H1 (cell line): ENCODE measurements at regions not wholly inside any gene's neighbourhood (a gene's known extent, or its start where the extent isn't known, plus 50 kb on each side); places are given as distances from the start of the nearest gene placed in this dataset.

Experiments
- CTCF ChIA-PET: fragments of 300-600 bp; sonication (Branson Sonifier 250); formaldehyde crosslinking; loops from one replicate; lab custom pipeline; 2021; ENCODE audit not compliant: partially characterized antibody; lab: Charles Lee
- POLR2A ChIA-PET: fragments of 300-600 bp; sonication (Branson Sonifier 250); formaldehyde crosslinking; loops from one replicate; lab custom pipeline; 2021; ENCODE audit warnings: inconsistent platforms; ENCODE audit not compliant: partially characterized antibody; lab: Charles Lee
- DNase-seq, 2 experiments: peaks; one replicate each; pipeline versions ENCODE4 v3.0.0 to v3.0.0-alpha.2; 2010 to 2022; ENCODE audit warnings: low spot score in 2 of 2, low read depth in 1 of 2, mixed read lengths in 1 of 2
- FAIRE-seq: peaks from 2 replicates; lab custom pipeline; 2011; peaks lifted over from hg19 to GRCh38; lab: Jason Lieb, UNC
- H2AFZ ChIP-seq: 2 replicates; pipeline ENCODE4 v1.8.1; 2012; ENCODE audit warnings: low read length, inconsistent platforms
- H2AK5ac ChIP-seq: 2 replicates; pipeline ENCODE4 v1.6.1; 2013; ENCODE audit warnings: low read depth, low read length
- H2BK120ac ChIP-seq: replicated peaks from 2 replicates; pipeline ENCODE3; 2013; ENCODE audit warnings: low read depth, low read length, inconsistent platforms
- H2BK12ac ChIP-seq: 2 replicates; pipeline ENCODE4 v1.6.1; 2013; ENCODE audit warnings: low read depth, low read length
- H2BK15ac ChIP-seq: 2 replicates; pipeline ENCODE4 v1.6.1; 2013; ENCODE audit warnings: low read length
- H2BK20ac ChIP-seq: 2 replicates; pipeline ENCODE4 v1.6.1; 2013; ENCODE audit warnings: low read length
- H2BK5ac ChIP-seq: 2 replicates; pipeline ENCODE4 v1.6.1; 2013; ENCODE audit warnings: low read depth, low read length
- H3K14ac ChIP-seq: 2 replicates; pipeline ENCODE4 v1.6.1; 2013; ENCODE audit warnings: inconsistent platforms; ENCODE audit not compliant: insufficient read length
- H3K18ac ChIP-seq: 2 replicates; pipeline ENCODE4 v1.6.1; 2013; ENCODE audit warnings: low read length; ENCODE audit errors: extremely low read depth
- H3K23ac ChIP-seq: 2 replicates; pipeline ENCODE4 v1.6.1; 2013; ENCODE audit warnings: inconsistent platforms; ENCODE audit not compliant: insufficient read length
- H3K23me2 ChIP-seq: 2 replicates; pipeline ENCODE4 v1.6.1; 2013; ENCODE audit warnings: low read depth, low read length
- H3K27ac ChIP-seq: 2 replicates; pipeline ENCODE4 v1.6.1; 2011; ENCODE audit warnings: low read depth, low read length, inconsistent platforms
- H3K27me3 ChIP-seq, 4 experiments: replicated peaks in 1 of 4; 1 replicate in 1 of 4; 2 replicates in 3 of 4; pipeline versions ENCODE4 v1.6.1 to v1.8.1; 2011 to 2013; ENCODE audit warnings: low read length in 3 of 4, mild to moderate bottlenecking in 3 of 4, inconsistent platforms in 2 of 4, mixed read lengths in 2 of 4, moderate library complexity in 1 of 4; ENCODE audit not compliant: control insufficient read depth in 3 of 4, insufficient read depth in 3 of 4; ENCODE audit errors: extremely low read depth in 1 of 4
- H3K36me3 ChIP-seq, 4 experiments: 2 replicates each; pipeline versions ENCODE4 v1.6.1 to v1.8.1; 2011 to 2013; ENCODE audit warnings: mild to moderate bottlenecking in 4 of 4, low read length in 3 of 4, moderate library complexity in 2 of 4, control low read depth in 1 of 4, inconsistent platforms in 1 of 4; ENCODE audit not compliant: insufficient read depth in 4 of 4, control insufficient read depth in 2 of 4
- H3K4ac ChIP-seq: replicated peaks from 2 replicates; pipeline ENCODE3; 2013; ENCODE audit warnings: low read length, low read depth, mixed read lengths, inconsistent platforms; ENCODE audit not compliant: insufficient read length
- H3K4me1 ChIP-seq, 4 experiments: replicated peaks in 1 of 4; 1 replicate in 1 of 4; 2 replicates in 3 of 4; pipeline versions ENCODE4 v1.6.1 to v1.8.1; 2011 to 2013; ENCODE audit warnings: low read length in 3 of 4, inconsistent platforms in 2 of 4, mixed read lengths in 1 of 4; ENCODE audit not compliant: insufficient read depth in 4 of 4, control insufficient read depth in 3 of 4
- H3K4me2 ChIP-seq, 2 experiments: 2 replicates each; pipeline versions ENCODE4 v1.6.1 to v1.8.1; 2011 to 2013; ENCODE audit warnings: low read depth in 2 of 2, low read length in 2 of 2, control low read depth in 1 of 2, inconsistent platforms in 1 of 2, mild to moderate bottlenecking in 1 of 2; ENCODE audit not compliant: insufficient read depth in 1 of 2
- H3K4me3 ChIP-seq, 4 experiments: fragments of 200-600, 300-600 bp in 1 of 4; sonication (generic), shearing (Covaris generic), sonication (Bioruptor Twin) in 1 of 4; 2 replicates each; pipeline versions ENCODE4 v1.5.1 to v1.8.1; 2011 to 2016; ENCODE audit warnings: low read length in 4 of 4, low read depth in 3 of 4, control low read depth in 2 of 4, inconsistent platforms in 2 of 4, mild to moderate bottlenecking in 2 of 4, mixed read lengths in 1 of 4, moderate library complexity in 1 of 4; ENCODE audit not compliant: insufficient read depth in 2 of 4; ENCODE audit errors: extremely low read depth in 1 of 4
- H3K56ac ChIP-seq: replicated peaks from 2 replicates; pipeline ENCODE3; 2013; ENCODE audit warnings: low read depth, mild to moderate bottlenecking, mixed read lengths, low read length, inconsistent platforms; ENCODE audit not compliant: insufficient read length
- H3K79me1 ChIP-seq: 2 replicates; pipeline ENCODE4 v1.6.1; 2013; ENCODE audit warnings: low read depth, low read length, control low read depth
- H3K79me2 ChIP-seq, 2 experiments: 2 replicates each; pipeline versions ENCODE4 v1.6.1 to v1.8.1; 2012 to 2013; ENCODE audit warnings: low read length in 2 of 2, mild to moderate bottlenecking in 2 of 2, inconsistent platforms in 1 of 2; ENCODE audit not compliant: insufficient read depth in 2 of 2, control insufficient read depth in 1 of 2
- H3K9ac ChIP-seq, 4 experiments: replicated peaks in 1 of 4; 1 replicate in 1 of 4; 2 replicates in 3 of 4; pipeline versions ENCODE4 v1.6.1 to v1.8.1; 2011 to 2013; ENCODE audit warnings: low read depth in 3 of 4, low read length in 3 of 4, control low read depth in 2 of 4, mild to moderate bottlenecking in 2 of 4, moderate library complexity in 2 of 4, inconsistent platforms in 1 of 4; ENCODE audit errors: extremely low read depth in 1 of 4
- H3K9me3 ChIP-seq, 2 experiments: 2 replicates each; pipeline versions ENCODE4 v1.6.1 to v1.8.1; 2012 to 2013; ENCODE audit warnings: mild to moderate bottlenecking in 2 of 2, moderate library complexity in 2 of 2, control low read depth in 1 of 2, inconsistent platforms in 1 of 2, low read depth in 1 of 2, low read length in 1 of 2, mixed read lengths in 1 of 2; ENCODE audit not compliant: insufficient read depth in 2 of 2
- H4K20me1 ChIP-seq, 2 experiments: replicated peaks in 1 of 2; 2 replicates each; pipeline versions ENCODE3 to v1.8.1; 2011 to 2013; ENCODE audit warnings: inconsistent platforms in 2 of 2, low read length in 2 of 2, mild to moderate bottlenecking in 1 of 2; ENCODE audit not compliant: insufficient read depth in 2 of 2, control insufficient read depth in 1 of 2
- H4K5ac ChIP-seq: 2 replicates; pipeline ENCODE4 v1.6.1; 2013; ENCODE audit warnings: low read length, low read depth, mixed read lengths, inconsistent platforms; ENCODE audit not compliant: insufficient read length
- H4K8ac ChIP-seq: 2 replicates; pipeline ENCODE4 v1.8.0; 2013; ENCODE audit warnings: mild to moderate bottlenecking, moderate library complexity, low read length, inconsistent platforms; ENCODE audit not compliant: insufficient read depth; ENCODE audit errors: extremely low read depth
- H4K91ac ChIP-seq: replicated peaks from 2 replicates; pipeline ENCODE3; 2013; ENCODE audit warnings: low read length, mixed read lengths, inconsistent platforms; ENCODE audit not compliant: insufficient read length
- BCL11A ChIP-seq, 2 experiments: IDR thresholded peaks; one replicate each; pipeline ENCODE4 v1.6.1; 2011; ENCODE audit warnings: low read depth in 2 of 2, low read length in 2 of 2, mild to moderate bottlenecking in 2 of 2
- CTBP2 ChIP-seq: IDR thresholded peaks from 2 replicates; pipeline ENCODE4 v1.7.0; 2011; ENCODE audit warnings: borderline replicate concordance, mild to moderate bottlenecking, moderate library complexity, mixed read lengths, low read length; ENCODE audit not compliant: insufficient read depth, insufficient read length
- EZH2 ChIP-seq: fragments of 200-600 bp; sonication (generic); IDR thresholded peaks from 2 replicates; pipeline ENCODE4 v1.7.1; 2012; ENCODE audit warnings: low read depth, mild to moderate bottlenecking, moderate library complexity, low read length, inconsistent platforms; ENCODE audit not compliant: severe bottlenecking
- JUND ChIP-seq: IDR thresholded peaks from 2 replicates; pipeline ENCODE4 v1.6.1; 2011; ENCODE audit warnings: mild to moderate bottlenecking, improper control_type of control experiment, low read length
- MAX ChIP-seq: IDR thresholded peaks from 2 replicates; pipeline ENCODE4 v1.6.1; 2012; ENCODE audit warnings: inconsistent platforms
- NANOG ChIP-seq: IDR thresholded peaks from 2 replicates; pipeline ENCODE4 v1.6.1; 2011; ENCODE audit warnings: low read length, low read depth, mild to moderate bottlenecking, inconsistent platforms; ENCODE audit not compliant: insufficient read depth, poor library complexity, severe bottlenecking
- POLR2AphosphoS5 ChIP-seq: IDR thresholded peaks from 2 replicates; pipeline ENCODE4 v1.6.1; 2011; ENCODE audit warnings: low read depth, low read length
- RAD21 ChIP-seq, 2 experiments: IDR thresholded peaks in 1 of 2; conservative IDR thresholded peaks in 1 of 2; 2 replicates each; pipeline ENCODE4 v1.6.1; 2011; ENCODE audit warnings: low read depth in 2 of 2, low read length in 2 of 2, improper control_type of control experiment in 1 of 2, inconsistent platforms in 1 of 2, mild to moderate bottlenecking in 1 of 2, moderate library complexity in 1 of 2
- RBBP5 ChIP-seq: IDR thresholded peaks from 2 replicates; pipeline ENCODE4 v1.7.1; 2012; ENCODE audit warnings: low read depth, mild to moderate bottlenecking, inconsistent platforms, low read length, moderate library complexity, borderline replicate concordance
- SAP30 ChIP-seq: fragments of 300-600 bp; sonication (generic); IDR thresholded peaks from 2 replicates; pipeline ENCODE4 v1.7.1; 2012; ENCODE audit warnings: low read length, moderate library complexity, mild to moderate bottlenecking, inconsistent platforms; ENCODE audit not compliant: insufficient read depth, insufficient replicate concordance
- SP4 ChIP-seq: IDR thresholded peaks from 2 replicates; pipeline ENCODE4 v1.6.1; 2012; ENCODE audit warnings: low read length, inconsistent platforms
- TAF1 ChIP-seq: IDR thresholded peaks from 2 replicates; pipeline ENCODE4 v1.6.1; 2011; ENCODE audit warnings: mild to moderate bottlenecking, low read depth, low read length

- H2BK120ac ChIP-seq, result no peak overlapping the region
- no peak overlapping the region for H2BK20ac ChIP-seq
- H3K4me1 ChIP-seq, result no peaks in the 10 kb centered on the region
- H3K9me3 ChIP-seq, result no peaks in the 10 kb centered on the region
- no peaks in the 10 kb centered on the region for H4K20me1 ChIP-seq
- peak overlapping the region; percentile 26; the same call in 1 of the 2 replicates for H2AFZ ChIP-seq
- no peaks in the 10 kb centered on the region for H3K23me2 ChIP-seq
- POLR2A ChIA-PET, result no interaction called here
- no peaks in the 10 kb centered on the region for H3K27me3 ChIP-seq
- no peak overlapping the region for H2BK12ac ChIP-seq
- DNase-seq (no peak), FAIRE-seq (no peak)
- no peak overlapping the region for H4K5ac ChIP-seq
- H2AK5ac ChIP-seq, result no peak overlapping the region
- H3K9ac ChIP-seq, result no peak overlapping the region
- H3K23ac ChIP-seq, result no peak overlapping the region
- no peak overlapping the region for H3K4me2 ChIP-seq
- H4K8ac ChIP-seq, result no peak overlapping the region
- no peak overlapping the region for H3K56ac ChIP-seq
- no peaks in the 10 kb centered on the region for H3K79me1 ChIP-seq
- no peaks in the 10 kb centered on the region for H3K79me2 ChIP-seq
- CTCF ChIA-PET, result interaction anchor here (1.5 to 1.7 kb wide), 2 partner anchors 14 to 162 kb away, joined by 3 to 5 read pairs; no protein-coding TSS in a partner anchor
- no peak overlapping the region for H3K4ac ChIP-seq
- H3K14ac ChIP-seq, result no peak overlapping the region
- no peak overlapping the region for H4K91ac ChIP-seq
- H3K27ac ChIP-seq, result no peak overlapping the region
- H2BK5ac ChIP-seq, result no peak overlapping the region
- H2BK15ac ChIP-seq, result no peak overlapping the region
- no peaks in the 10 kb centered on the region for H3K36me3 ChIP-seq
- no peak overlapping the region for H3K4me3 ChIP-seq
- H3K18ac ChIP-seq, result no peak overlapping the region
- TF ChIP-seq MAX (no peak), SP4 (no peak), POLR2AphosphoS5 (no peak), BCL11A (IDR thresholded peaks at IDR 0.05; ENCODE audit: low read depth in 2 of 2, low read length in 2 of 2) (no peak), NANOG (no peak), EZH2 (no peak), RBBP5 (no peak), RAD21 (IDR thresholded peaks at IDR 0.05 in 1 of 2, conservative IDR thresholded peaks at IDR 0.05 in 1 of 2; ENCODE audit: low read depth in 2 of 2, low read length in 2 of 2) (peak; percentile 42 to 50), TAF1 (no peak), CTBP2 (no peak), SAP30 (no peak), JUND (no peak)
These were observed 923.3 kb downstream of the FAT4 start for GRCh38 chr4:126238013-126238412.
